ENCODE measurements at regions not wholly inside any gene's neighbourhood (a gene's known extent, or its start where the extent isn't known, plus 50 kb on each side); places are given as distances from the start of the nearest gene placed in this dataset.

DNA sequence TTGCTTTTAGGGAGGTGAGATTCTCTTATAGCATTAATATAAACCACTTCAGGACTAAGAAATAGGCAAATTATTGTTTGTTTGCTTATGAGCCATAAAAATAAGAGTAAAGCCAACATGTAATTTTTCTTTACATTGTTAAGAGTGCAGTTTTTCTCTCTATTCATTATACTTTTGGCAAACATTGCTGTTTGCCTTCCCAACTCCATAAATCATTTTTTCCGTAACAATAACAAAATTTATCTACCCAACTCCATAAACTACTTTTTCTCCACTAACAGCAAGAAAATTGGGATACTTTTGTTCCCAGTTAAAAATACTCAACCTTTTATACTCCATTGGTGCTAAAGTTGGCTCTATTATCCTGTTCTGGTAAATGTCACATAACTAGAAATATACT, 229.7 kb upstream of the GPRIN3 start:
- TF ChIP-seq POLR2AphosphoS5 (IDR thresholded peaks at IDR 0.05; ENCODE audit: low read depth, low read length): no peak
- TF ChIP-seq TAF1 (IDR thresholded peaks at IDR 0.05; ENCODE audit: borderline replicate concordance, insufficient read depth, low read length): no peak

GRCh38 chr4:89535251-89535650, 227.7 kb upstream of the GPRIN3 start:
- TF ChIP-seq, protein P1, sequence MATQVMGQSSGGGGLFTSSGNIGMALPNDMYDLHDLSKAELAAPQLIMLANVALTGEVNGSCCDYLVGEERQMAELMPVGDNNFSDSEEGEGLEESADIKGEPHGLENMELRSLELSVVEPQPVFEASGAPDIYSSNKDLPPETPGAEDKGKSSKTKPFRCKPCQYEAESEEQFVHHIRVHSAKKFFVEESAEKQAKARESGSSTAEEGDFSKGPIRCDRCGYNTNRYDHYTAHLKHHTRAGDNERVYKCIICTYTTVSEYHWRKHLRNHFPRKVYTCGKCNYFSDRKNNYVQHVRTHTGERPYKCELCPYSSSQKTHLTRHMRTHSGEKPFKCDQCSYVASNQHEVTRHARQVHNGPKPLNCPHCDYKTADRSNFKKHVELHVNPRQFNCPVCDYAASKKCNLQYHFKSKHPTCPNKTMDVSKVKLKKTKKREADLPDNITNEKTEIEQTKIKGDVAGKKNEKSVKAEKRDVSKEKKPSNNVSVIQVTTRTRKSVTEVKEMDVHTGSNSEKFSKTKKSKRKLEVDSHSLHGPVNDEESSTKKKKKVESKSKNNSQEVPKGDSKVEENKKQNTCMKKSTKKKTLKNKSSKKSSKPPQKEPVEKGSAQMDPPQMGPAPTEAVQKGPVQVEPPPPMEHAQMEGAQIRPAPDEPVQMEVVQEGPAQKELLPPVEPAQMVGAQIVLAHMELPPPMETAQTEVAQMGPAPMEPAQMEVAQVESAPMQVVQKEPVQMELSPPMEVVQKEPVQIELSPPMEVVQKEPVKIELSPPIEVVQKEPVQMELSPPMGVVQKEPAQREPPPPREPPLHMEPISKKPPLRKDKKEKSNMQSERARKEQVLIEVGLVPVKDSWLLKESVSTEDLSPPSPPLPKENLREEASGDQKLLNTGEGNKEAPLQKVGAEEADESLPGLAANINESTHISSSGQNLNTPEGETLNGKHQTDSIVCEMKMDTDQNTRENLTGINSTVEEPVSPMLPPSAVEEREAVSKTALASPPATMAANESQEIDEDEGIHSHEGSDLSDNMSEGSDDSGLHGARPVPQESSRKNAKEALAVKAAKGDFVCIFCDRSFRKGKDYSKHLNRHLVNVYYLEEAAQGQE (IDR thresholded peaks at IDR 0.05; ENCODE audit: insufficient read depth in 1 of 2, low read depth in 2 of 2, low read length in 2 of 2): no peak
- TF ChIP-seq POLR2AphosphoS5 (IDR thresholded peaks at IDR 0.05; ENCODE audit: low read depth, low read length) (no peak), FOXP2 (optimal IDR thresholded peaks at IDR 0.05; ENCODE audit: borderline replicate concordance, extremely low read depth, extremely low read length, insufficient read depth) (no peak), TAF1 (IDR thresholded peaks at IDR 0.05; ENCODE audit: borderline replicate concordance, insufficient read depth, low read length) (no peak), SIN3A (IDR thresholded peaks at IDR 0.05; ENCODE audit: borderline replicate concordance, insufficient read depth, low read length) (no peak)

- TF ChIP-seq FOXP2 (optimal IDR thresholded peaks at IDR 0.05; ENCODE audit: borderline replicate concordance, extremely low read depth, extremely low read length, insufficient read depth) (no peak), SIN3A (IDR thresholded peaks at IDR 0.05; ENCODE audit: borderline replicate concordance, insufficient read depth, low read length) (no peak), TAF1 (IDR thresholded peaks at IDR 0.05; ENCODE audit: borderline replicate concordance, insufficient read depth, low read length) (no peak), POLR2AphosphoS5 (IDR thresholded peaks at IDR 0.05; ENCODE audit: low read depth, low read length) (no peak)
- TF ChIP-seq, protein P1 (IDR thresholded peaks at IDR 0.05; ENCODE audit: insufficient read depth in 1 of 2, low read depth in 2 of 2, low read length in 2 of 2): no peak
Measured at GRCh38 chr4:89534356-89534755, 226.8 kb upstream of the GPRIN3 start.

DNA sequence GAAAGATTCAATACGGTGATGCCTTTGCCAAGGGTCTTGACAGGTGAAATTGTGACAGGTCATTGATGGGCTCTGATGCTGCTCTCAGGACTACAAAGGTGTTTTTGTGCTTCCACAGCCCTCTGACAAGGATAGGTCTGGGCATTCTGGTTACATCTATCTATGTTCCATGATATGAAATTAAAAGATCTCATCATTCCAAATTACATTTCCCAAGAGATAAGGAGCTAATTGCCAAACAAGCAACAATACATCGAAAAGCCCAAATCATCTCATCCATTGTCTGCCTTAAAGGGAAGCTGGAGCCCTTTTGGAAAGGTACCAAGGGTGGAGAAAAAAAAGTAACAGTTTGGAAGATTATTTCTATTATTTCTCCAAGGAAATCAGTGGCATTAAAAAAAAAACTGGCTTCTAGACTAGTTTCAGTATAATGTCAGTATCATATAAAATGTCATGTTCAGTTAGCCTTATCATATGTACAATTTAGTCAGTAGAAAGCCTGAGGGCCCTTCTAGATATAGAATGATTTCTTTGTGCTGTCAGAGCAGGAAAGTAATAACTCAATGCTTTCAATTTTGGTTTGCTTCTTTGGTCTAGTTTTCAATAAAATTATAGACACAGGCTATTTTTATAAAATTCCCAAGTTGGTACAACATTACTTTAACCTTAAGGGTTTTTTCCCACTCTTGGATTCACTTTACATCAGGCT, 224.5 kb upstream of the GPRIN3 start:
- no peak for TF ChIP-seq SIN3A (IDR thresholded peaks at IDR 0.05; ENCODE audit: borderline replicate concordance, insufficient read depth, low read length)
- TF ChIP-seq, protein P1 (IDR thresholded peaks at IDR 0.05; ENCODE audit: insufficient read depth in 1 of 2, low read depth in 2 of 2, low read length in 2 of 2): no peak
- no peak for TF ChIP-seq POLR2AphosphoS5 (IDR thresholded peaks at IDR 0.05; ENCODE audit: low read depth, low read length)
- TF ChIP-seq TAF1 (IDR thresholded peaks at IDR 0.05; ENCODE audit: borderline replicate concordance, insufficient read depth, low read length): no peak
- TF ChIP-seq FOXP2 (optimal IDR thresholded peaks at IDR 0.05; ENCODE audit: borderline replicate concordance, extremely low read depth, extremely low read length, insufficient read depth): no peak

DNA sequence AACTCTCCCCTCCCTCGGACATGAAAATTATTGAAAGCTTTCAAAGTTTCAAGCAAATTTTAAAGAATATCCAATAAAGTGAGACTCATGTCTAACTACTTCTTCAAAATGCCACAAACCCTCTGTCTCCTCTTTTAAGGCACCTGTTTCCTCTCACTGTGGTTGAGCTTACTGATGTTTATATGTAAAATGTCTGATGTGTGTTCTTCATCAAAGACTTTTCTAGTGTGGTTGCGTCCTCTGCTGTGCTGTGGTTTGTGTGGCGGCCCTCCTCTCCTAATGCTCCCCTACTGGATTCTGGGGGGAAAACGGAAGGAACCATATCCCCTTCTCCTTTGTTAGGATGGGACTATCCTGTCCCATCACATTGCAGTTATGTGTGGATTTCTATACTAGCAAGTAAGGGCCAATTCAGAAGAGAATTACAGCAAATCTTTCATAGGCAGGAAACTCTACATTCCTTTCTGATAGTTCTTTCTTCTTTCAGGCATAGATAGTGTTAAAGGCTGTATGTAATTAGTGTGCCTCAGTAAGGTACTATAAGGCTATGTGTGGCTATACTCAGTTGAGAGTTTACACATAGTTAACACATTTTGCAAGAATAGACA, 221.0 kb upstream of the GPRIN3 start:
- TF ChIP-seq TAF1 (IDR thresholded peaks at IDR 0.05; ENCODE audit: borderline replicate concordance, insufficient read depth, low read length) (no peak), SIN3A (IDR thresholded peaks at IDR 0.05; ENCODE audit: borderline replicate concordance, insufficient read depth, low read length) (no peak), FOXP2 (optimal IDR thresholded peaks at IDR 0.05; ENCODE audit: borderline replicate concordance, extremely low read depth, extremely low read length, insufficient read depth) (no peak), POLR2AphosphoS5 (IDR thresholded peaks at IDR 0.05; ENCODE audit: low read depth, low read length) (no peak)
- TF ChIP-seq, protein P1 (IDR thresholded peaks at IDR 0.05; ENCODE audit: insufficient read depth in 1 of 2, low read depth in 2 of 2, low read length in 2 of 2): no peak
